Tibial nerve (tissue), 4 donors: ENCODE measurements at regions not wholly inside any gene's neighbourhood (a gene's known extent, or its start where the extent isn't known, plus 50 kb on each side); places are given as distances from the start of the nearest gene placed in this dataset.

ENCODE experiments used
- DNase-seq, 2 donors: peaks; one replicate each; pipeline ENCODE4 v3.0.0-alpha.2; 2019; ENCODE audit warnings: low spot score in 2 of 2
- H3K27ac ChIP-seq, 4 donors: fragments of 200-600 bp; sonication (generic) in 3 of 4; one replicate each; pipeline ENCODE4 v1.5.1; 2017 to 2019; ENCODE audit warnings: mild to moderate bottlenecking in 1 of 4
- H3K27me3 ChIP-seq, 2 donors: fragments of 200-600 bp; sonication (generic) in 1 of 2; one replicate each; pipeline versions ENCODE4 v1.5.1 to v1.6.0; 2017 to 2019
- H3K36me3 ChIP-seq, 3 donors: fragments of 200-600 bp; sonication (generic); one replicate each; pipeline ENCODE4 v1.5.1; 2018 to 2019
- H3K4me1 ChIP-seq, 4 donors: fragments of 200-600 bp; sonication (generic) in 3 of 4; one replicate each; pipeline ENCODE4 v1.5.1; 2017 to 2019
- H3K4me3 ChIP-seq, 4 donors: fragments of 200-600 bp; sonication (generic) in 3 of 4; one replicate each; pipeline ENCODE4 v1.5.1; 2017 to 2019; ENCODE audit warnings: mild to moderate bottlenecking in 1 of 4, moderate library complexity in 1 of 4
- H3K9me3 ChIP-seq, 4 donors: fragments of 200-600 bp; sonication (generic) in 3 of 4; one replicate each; pipeline ENCODE4 v1.5.1; 2017 to 2019
- CTCF ChIP-seq, 5 experiments: fragments of 200-600 bp in 3 of 5; fragments of 450-650 bp in 2 of 5; sonication (generic) in 3 of 5; IDR thresholded peaks; one replicate each; pipeline ENCODE4 v1.5.1; 2016 to 2019; ENCODE audit warnings: antibody characterized with exemption in 5 of 5, mild to moderate bottlenecking in 3 of 5, moderate library complexity in 2 of 5
- EP300 ChIP-seq, 2 donors: sonication (generic); formaldehyde crosslinking; IDR thresholded peaks; one replicate each; pipeline ENCODE4 v1.6.1; 2017; ENCODE audit warnings: antibody characterized with exemption in 2 of 2, mild to moderate bottlenecking in 1 of 2
- POLR2A ChIP-seq, 2 donors: fragments of 450-650 bp; IDR thresholded peaks; one replicate each; pipeline ENCODE4 v1.6.1; 2017; ENCODE audit warnings: antibody characterized with exemption in 2 of 2, mild to moderate bottlenecking in 2 of 2, moderate library complexity in 2 of 2
- WGBS, 2 donors: methylation state at CpG; one replicate each; pipeline ENCODE4 v1.1.5; 2018; 5-methylcytosine and 5-hydroxymethylcytosine counted together

- Histone ChIP-seq H3K4me3 (no peak overlapping the region), H3K36me3 (no peaks in the 10 kb centered on the region), H3K4me1 (no peaks in the 10 kb centered on the region), H3K9me3 (no peaks in the 10 kb centered on the region), H3K27me3 (no peaks in the 10 kb centered on the region), H3K27ac (no peak overlapping the region)
- TF ChIP-seq EP300 (IDR thresholded peaks at IDR 0.05), result no peak
- TF ChIP-seq POLR2A (IDR thresholded peaks at IDR 0.05), result no peak
- TF ChIP-seq CTCF (IDR thresholded peaks at IDR 0.05), result no peak
- WGBS, 2 donors, result 81 to 84% methylated on average over 19 of the region's 20 CpGs
- no peak for DNase-seq
Observed at GRCh38 chr14:101194373-101195308, 291.1 kb upstream of the RTL1 start.

- 76 to 78% methylated on average over 12 of the region's 12 CpGs for WGBS, 2 donors
- Histone ChIP-seq H3K27ac (no peak overlapping the region), H3K4me1 (no peaks in the 10 kb centered on the region), H3K9me3 (no peaks in the 10 kb centered on the region), H3K36me3 (no peaks in the 10 kb centered on the region), H3K4me3 (no peak overlapping the region), H3K27me3 (no peaks in the 10 kb centered on the region)
- TF ChIP-seq POLR2A (IDR thresholded peaks at IDR 0.05) (no peak), CTCF (IDR thresholded peaks at IDR 0.05) (no peak), EP300 (IDR thresholded peaks at IDR 0.05) (no peak)
- no peak for DNase-seq
Observed at GRCh38 chr14:101195309-101195901, 291.9 kb upstream of the RTL1 start.

- H3K27me3 ChIP-seq, result no peaks in the 10 kb centered on the region
- H3K27ac ChIP-seq, result no peak overlapping the region
- H3K9me3 ChIP-seq, result no peaks in the 10 kb centered on the region
- DNase-seq, result no peak
- H3K4me1 ChIP-seq, result no peaks in the 10 kb centered on the region
- no peaks in the 10 kb centered on the region for H3K36me3 ChIP-seq
- H3K4me3 ChIP-seq, result no peak overlapping the region
- no peak for TF ChIP-seq POLR2A (IDR thresholded peaks at IDR 0.05)
- no peak for TF ChIP-seq EP300 (IDR thresholded peaks at IDR 0.05)
- no peak for TF ChIP-seq CTCF (IDR thresholded peaks at IDR 0.05)
- WGBS, 2 donors, result 80 to 86% methylated on average over 11 of the region's 11 CpGs
Observed at GRCh38 chr14:101196051-101196712, 292.7 kb upstream of the RTL1 start.

GRCh38 chr14:101196795-101197590 lies 293.5 kb upstream of the RTL1 start:
- 45 to 62% methylated on average over 11 of the region's 11 CpGs for whole genome bisulfite sequencing, 2 donors

More at GRCh38 chr14:101196795-101197590, 293.5 kb upstream of the RTL1 start:
- no peak for TF ChIP-seq POLR2A (IDR thresholded peaks at IDR 0.05)
- no peak for TF ChIP-seq CTCF (IDR thresholded peaks at IDR 0.05)
- no peak for TF ChIP-seq EP300 (IDR thresholded peaks at IDR 0.05)
- Histone ChIP-seq H3K36me3 (no peaks in the 10 kb centered on the region), H3K27ac (no peak overlapping the region), H3K27me3 (no peaks in the 10 kb centered on the region), H3K9me3 (no peaks in the 10 kb centered on the region), H3K4me1 (no peaks in the 10 kb centered on the region), H3K4me3 (no peak overlapping the region)
- DNase-seq, result peak in 1 of 2 donors; percentile 20
